ENCODE measurements at regions not wholly inside any gene's neighbourhood (a gene's known extent, or its start where the extent isn't known, plus 50 kb on each side); places are given as distances from the start of the nearest gene placed in this dataset.

DNA sequence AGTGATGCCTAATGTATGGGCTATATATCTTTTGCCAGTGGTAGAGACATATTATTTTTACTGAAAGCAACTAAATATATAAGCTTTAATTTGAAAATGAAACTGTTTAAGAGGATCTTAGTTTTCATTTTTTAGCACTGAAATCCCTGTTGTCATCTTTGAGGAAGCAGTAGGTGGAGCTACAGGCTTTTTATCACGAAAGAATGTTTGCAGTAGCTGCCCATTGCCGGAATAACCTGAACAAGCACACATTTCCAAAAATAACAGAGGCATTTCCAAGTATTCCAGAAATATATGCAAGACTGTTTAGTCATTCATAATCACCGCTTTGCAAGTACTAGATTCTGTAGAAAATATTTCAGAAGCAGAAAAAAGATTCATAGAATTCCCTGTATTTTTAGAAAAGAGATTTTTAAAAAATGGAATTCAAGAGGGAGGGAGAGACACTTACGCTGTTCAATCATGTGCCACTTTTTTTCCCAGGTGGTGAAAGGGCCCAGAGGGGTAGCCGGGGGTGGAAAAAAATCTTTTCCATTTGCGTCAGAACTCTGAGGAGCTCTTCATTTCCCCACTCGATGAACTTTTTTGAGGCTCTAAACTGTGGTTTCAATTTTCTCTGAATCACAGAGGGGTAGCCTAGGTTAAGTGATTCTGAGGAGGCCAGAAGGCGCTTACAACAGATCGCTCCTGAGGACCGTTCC, 142.5 kb upstream of the FERMT1 start:
- ATAC-seq (ENCODE audit: low FRiP score in 2 of 2) (peak; percentile 72 to 75), DNase-seq (no peak)
- H3K27me3 ChIP-seq, result no peaks in the 10 kb centered on the region
- peak overlapping the region in 3 of 4 donors; percentile 18 to 49 (median 30) for H3K27ac ChIP-seq
- H3K36me3 ChIP-seq, result no peaks in the 10 kb centered on the region
- H3K4me1 ChIP-seq, result peaks cover 0 to 7% (median 2%) of the 10 kb centered on the region in 4 donors
- TF ChIP-seq, protein P1, sequence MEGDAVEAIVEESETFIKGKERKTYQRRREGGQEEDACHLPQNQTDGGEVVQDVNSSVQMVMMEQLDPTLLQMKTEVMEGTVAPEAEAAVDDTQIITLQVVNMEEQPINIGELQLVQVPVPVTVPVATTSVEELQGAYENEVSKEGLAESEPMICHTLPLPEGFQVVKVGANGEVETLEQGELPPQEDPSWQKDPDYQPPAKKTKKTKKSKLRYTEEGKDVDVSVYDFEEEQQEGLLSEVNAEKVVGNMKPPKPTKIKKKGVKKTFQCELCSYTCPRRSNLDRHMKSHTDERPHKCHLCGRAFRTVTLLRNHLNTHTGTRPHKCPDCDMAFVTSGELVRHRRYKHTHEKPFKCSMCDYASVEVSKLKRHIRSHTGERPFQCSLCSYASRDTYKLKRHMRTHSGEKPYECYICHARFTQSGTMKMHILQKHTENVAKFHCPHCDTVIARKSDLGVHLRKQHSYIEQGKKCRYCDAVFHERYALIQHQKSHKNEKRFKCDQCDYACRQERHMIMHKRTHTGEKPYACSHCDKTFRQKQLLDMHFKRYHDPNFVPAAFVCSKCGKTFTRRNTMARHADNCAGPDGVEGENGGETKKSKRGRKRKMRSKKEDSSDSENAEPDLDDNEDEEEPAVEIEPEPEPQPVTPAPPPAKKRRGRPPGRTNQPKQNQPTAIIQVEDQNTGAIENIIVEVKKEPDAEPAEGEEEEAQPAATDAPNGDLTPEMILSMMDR (IDR thresholded peaks at IDR 0.05), result peak in 4 of 6 experiments; percentile 16 to 52 (median 31)
- TF ChIP-seq POLR2AphosphoS5 (IDR thresholded peaks at IDR 0.05), result no peak
- TF ChIP-seq EP300 (IDR thresholded peaks at IDR 0.05), result peak in 1 of 4 donors; percentile 4
- no peaks in the 10 kb centered on the region for H3K9me3 ChIP-seq
- H3K4me3 ChIP-seq, result peak overlapping the region in 1 of 4 donors; percentile 5
- 22 to 25% methylated on average over 10 of the region's 10 CpGs for WGBS, 2 donors

DNA sequence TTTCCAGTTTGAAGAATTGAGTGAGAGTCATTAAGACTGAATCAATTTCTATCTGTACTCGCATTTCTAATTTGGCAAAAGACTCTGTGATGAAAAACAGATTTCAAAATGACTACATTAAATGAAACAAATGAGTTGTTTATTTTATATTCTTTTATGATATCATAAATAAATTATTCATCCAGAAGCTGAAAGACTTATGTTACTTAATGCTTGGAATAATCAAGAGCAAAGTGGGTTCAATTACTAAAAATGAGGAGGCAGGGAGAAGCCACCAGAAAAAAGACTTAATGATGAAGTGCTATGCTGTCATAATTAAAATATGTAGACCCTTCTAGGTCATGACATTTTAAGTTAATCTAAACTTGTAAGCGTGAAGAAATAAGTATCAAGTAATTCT, 130.6 kb upstream of the FERMT1 start:
- H3K4me1 ChIP-seq, result no peaks in the 10 kb centered on the region
- no peaks in the 10 kb centered on the region for H3K27me3 ChIP-seq
- WGBS, 2 donors, result 77 to 79% methylated on average over 2 of the region's 2 CpGs
- TF ChIP-seq EP300 (IDR thresholded peaks at IDR 0.05), result no peak
- no peak for TF ChIP-seq POLR2A (IDR thresholded peaks at IDR 0.05)
- no peak for TF ChIP-seq POLR2AphosphoS5 (IDR thresholded peaks at IDR 0.05)
- TF ChIP-seq, protein P1 (IDR thresholded peaks at IDR 0.05), result no peak
- DNase-seq (no peak), ATAC-seq (ENCODE audit: low FRiP score in 2 of 2) (no peak)
- H3K36me3 ChIP-seq, result no peaks in the 10 kb centered on the region
- H3K27ac ChIP-seq, result no peak overlapping the region
- H3K9me3 ChIP-seq, result no peaks in the 10 kb centered on the region
- no peak overlapping the region for H3K4me3 ChIP-seq

DNA sequence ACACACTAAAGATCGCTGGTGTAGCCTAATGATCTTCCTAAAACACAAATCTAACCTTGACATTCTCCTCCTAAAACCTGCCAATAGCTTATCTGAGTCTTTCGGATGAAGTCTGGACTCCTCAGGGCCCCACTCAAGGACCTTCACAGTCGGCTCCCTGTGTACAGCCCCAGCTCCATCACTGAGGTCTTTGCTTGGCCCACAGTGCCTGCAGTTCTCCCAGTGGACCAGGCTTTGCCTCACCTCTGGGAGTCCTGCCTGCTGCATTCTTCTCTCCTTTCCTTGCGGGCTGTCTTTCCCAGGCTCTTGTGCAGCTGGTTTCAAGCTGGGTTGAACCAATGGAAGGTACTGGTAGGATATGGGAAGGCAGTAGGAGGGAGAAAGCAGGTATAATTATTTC, 122.6 kb upstream of the FERMT1 start:
- Histone ChIP-seq H3K9me3 (no peaks in the 10 kb centered on the region), H3K36me3 (no peaks in the 10 kb centered on the region), H3K4me3 (no peak overlapping the region), H3K4me1 (no peaks in the 10 kb centered on the region), H3K27ac (no peak overlapping the region), H3K27me3 (no peaks in the 10 kb centered on the region)
- 84 to 87% methylated on average over 4 of the region's 4 CpGs for WGBS, 2 donors
- TF ChIP-seq, protein P1 (IDR thresholded peaks at IDR 0.05), result no peak
- TF ChIP-seq POLR2A (IDR thresholded peaks at IDR 0.05) (no peak), EP300 (IDR thresholded peaks at IDR 0.05) (no peak), POLR2AphosphoS5 (IDR thresholded peaks at IDR 0.05) (no peak)
- ATAC-seq (ENCODE audit: low FRiP score in 2 of 2), result no peak
- no peak for DNase-seq

DNA sequence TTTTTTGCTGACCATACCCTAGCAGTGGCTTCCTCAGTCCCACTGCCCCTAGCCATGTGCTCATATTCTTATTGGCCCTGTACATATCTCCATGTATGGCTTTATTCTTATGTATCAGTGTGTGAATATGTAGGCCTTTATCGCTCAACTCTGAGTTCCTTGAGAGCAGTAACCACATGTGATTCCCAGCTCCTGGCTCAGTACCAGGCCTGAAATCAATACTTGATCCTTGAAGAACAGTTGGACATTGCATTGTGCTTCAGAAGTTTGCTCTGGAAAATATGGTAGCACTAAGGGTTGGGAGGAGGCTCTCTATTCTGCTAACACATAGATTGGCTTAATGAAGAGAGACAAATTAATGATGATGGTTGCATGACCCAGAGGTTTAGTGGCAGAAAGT, 118.8 kb upstream of the FERMT1 start:
- no peak for ATAC-seq (ENCODE audit: low FRiP score in 2 of 2)
- 92 to 100% methylated on average over 1 of the region's 1 CpG for WGBS, 2 donors

More for the DNA sequence above, 118.8 kb upstream of the FERMT1 start:
- TF ChIP-seq POLR2A (IDR thresholded peaks at IDR 0.05), result no peak
- TF ChIP-seq, protein P1 (IDR thresholded peaks at IDR 0.05), result no peak
- TF ChIP-seq POLR2AphosphoS5 (IDR thresholded peaks at IDR 0.05), result no peak
- TF ChIP-seq EP300 (IDR thresholded peaks at IDR 0.05), result no peak
- no peak overlapping the region for H3K27ac ChIP-seq
- H3K9me3 ChIP-seq, result no peaks in the 10 kb centered on the region
- DNase-seq, result no peak
- H3K4me1 ChIP-seq, result no peaks in the 10 kb centered on the region
- H3K36me3 ChIP-seq, result no peaks in the 10 kb centered on the region
- H3K27me3 ChIP-seq, result no peaks in the 10 kb centered on the region
- no peak overlapping the region for H3K4me3 ChIP-seq

All from upper lobe of left lung (tissue), 6 donors.